Stomach (tissue), 4 donors: ENCODE measurements at regions not wholly inside any gene's neighbourhood (a gene's known extent, or its start where the extent isn't known, plus 50 kb on each side); places are given as distances from the start of the nearest gene placed in this dataset.

Source experiments
- EP300 ChIP-seq: sonication (generic); formaldehyde crosslinking; IDR thresholded peaks from one replicate; pipeline ENCODE4 v1.6.1; 2017; ENCODE audit warnings: antibody characterized with exemption
- POLR2A ChIP-seq, 4 donors: fragments of 450-650 bp; IDR thresholded peaks; one replicate each; pipeline ENCODE4 v1.6.1; 2016; ENCODE audit warnings: antibody characterized with exemption in 4 of 4, control low read depth in 2 of 4, mild to moderate bottlenecking in 1 of 4, moderate library complexity in 1 of 4
- POLR2AphosphoS5 ChIP-seq, 3 donors: sonication (generic); formaldehyde crosslinking; IDR thresholded peaks; one replicate each; pipeline ENCODE4 v1.6.1; 2016; ENCODE audit warnings: antibody characterized with exemption in 3 of 3
- TF ChIP-seq, protein P1 (sequence below), 7 experiments: fragments of 450-650 bp in 4 of 7; fragments of 200-600 bp in 3 of 7; sonication (generic) in 3 of 7; IDR thresholded peaks; one replicate each; pipeline ENCODE4 v1.5.1; 2016 to 2019; ENCODE audit warnings: antibody characterized with exemption in 7 of 7, control low read depth in 2 of 7, mild to moderate bottlenecking in 1 of 7

DNA sequence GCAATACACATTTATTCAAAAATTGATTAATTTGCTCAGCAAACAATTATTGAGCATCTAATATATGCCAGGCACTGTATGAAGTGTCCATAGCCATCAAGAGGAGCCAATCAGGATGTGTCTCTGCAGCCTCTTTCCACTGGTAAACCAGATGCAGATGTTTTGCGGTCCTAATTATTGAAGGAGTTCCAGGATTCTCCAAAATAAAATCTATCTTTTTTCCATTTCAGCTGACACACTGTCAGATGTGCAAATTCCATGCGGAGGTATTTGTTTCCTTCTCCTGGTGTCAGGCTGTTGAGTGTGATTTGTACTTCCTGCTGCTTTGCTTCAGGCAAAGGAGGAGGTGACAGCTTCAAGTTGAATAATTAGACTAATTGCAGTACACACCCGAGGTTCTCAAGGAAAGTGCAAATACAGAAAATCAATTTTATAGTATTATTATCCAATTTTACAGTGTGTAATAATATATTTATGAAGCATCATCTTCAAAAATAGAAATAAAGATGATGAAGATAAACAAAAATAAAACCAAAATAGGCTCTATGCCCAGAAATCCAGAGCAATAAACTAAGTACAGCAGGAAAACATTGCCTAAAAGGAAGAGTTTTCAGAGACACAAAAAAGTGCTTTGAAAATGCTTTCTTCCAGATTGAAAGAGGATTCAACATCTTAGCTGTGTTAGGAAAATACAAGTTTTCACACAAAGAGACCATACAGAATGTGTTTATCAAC is 1352.9 kb upstream of the CHAC2 start:
- TF ChIP-seq, protein P1, sequence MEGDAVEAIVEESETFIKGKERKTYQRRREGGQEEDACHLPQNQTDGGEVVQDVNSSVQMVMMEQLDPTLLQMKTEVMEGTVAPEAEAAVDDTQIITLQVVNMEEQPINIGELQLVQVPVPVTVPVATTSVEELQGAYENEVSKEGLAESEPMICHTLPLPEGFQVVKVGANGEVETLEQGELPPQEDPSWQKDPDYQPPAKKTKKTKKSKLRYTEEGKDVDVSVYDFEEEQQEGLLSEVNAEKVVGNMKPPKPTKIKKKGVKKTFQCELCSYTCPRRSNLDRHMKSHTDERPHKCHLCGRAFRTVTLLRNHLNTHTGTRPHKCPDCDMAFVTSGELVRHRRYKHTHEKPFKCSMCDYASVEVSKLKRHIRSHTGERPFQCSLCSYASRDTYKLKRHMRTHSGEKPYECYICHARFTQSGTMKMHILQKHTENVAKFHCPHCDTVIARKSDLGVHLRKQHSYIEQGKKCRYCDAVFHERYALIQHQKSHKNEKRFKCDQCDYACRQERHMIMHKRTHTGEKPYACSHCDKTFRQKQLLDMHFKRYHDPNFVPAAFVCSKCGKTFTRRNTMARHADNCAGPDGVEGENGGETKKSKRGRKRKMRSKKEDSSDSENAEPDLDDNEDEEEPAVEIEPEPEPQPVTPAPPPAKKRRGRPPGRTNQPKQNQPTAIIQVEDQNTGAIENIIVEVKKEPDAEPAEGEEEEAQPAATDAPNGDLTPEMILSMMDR (IDR thresholded peaks at IDR 0.05): no peak
- no peak for TF ChIP-seq POLR2AphosphoS5 (IDR thresholded peaks at IDR 0.05)
- no peak for TF ChIP-seq EP300
- TF ChIP-seq POLR2A (IDR thresholded peaks at IDR 0.05): no peak
